ENCODE measurements at regions not wholly inside any gene's neighbourhood (a gene's known extent, or its start where the extent isn't known, plus 50 kb on each side); places are given as distances from the start of the nearest gene placed in this dataset.

DNA sequence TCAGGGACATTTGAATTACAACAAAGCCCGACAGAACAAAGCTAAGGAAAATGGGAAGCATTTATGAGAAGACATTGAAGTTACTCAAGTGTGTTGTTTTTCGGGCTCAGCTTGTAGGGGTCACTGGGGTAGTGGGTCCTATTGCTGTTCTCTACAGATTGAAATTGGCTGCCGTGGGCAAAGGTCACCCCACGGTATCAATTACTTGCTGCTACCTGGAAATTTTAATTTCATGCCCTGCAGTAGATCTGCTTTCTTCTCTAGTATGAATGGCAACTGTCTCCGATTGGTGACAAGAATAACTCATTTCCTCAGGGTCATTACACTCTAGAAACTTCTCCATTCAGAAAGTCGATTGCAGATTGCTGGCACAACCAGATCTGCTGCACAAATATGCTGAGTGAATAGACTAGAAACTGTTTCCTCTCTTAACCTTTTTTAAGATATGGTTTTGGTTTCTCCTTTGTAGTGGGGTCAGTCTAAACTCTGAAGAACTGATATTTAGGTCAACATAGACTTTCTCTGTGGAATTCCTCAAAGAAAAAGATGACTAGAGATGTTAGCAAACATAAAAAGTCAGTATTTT lies 454.1 kb downstream of the ARHGEF28 start:
- H3K4me3 Mint-ChIP-seq: no peak overlapping the region
- H3K36me3 Mint-ChIP-seq (ENCODE audit: low read depth): peaks cover 4% of the 10 kb centered on the region; the same call in 1 of the 2 replicates
- no peaks in the 10 kb centered on the region for H3K9me3 Mint-ChIP-seq
- peaks cover under 1% of the 10 kb centered on the region; the same call in 1 of the 2 replicates for H3K4me1 Mint-ChIP-seq (ENCODE audit: low read depth)
- TF ChIP-seq, protein P1, sequence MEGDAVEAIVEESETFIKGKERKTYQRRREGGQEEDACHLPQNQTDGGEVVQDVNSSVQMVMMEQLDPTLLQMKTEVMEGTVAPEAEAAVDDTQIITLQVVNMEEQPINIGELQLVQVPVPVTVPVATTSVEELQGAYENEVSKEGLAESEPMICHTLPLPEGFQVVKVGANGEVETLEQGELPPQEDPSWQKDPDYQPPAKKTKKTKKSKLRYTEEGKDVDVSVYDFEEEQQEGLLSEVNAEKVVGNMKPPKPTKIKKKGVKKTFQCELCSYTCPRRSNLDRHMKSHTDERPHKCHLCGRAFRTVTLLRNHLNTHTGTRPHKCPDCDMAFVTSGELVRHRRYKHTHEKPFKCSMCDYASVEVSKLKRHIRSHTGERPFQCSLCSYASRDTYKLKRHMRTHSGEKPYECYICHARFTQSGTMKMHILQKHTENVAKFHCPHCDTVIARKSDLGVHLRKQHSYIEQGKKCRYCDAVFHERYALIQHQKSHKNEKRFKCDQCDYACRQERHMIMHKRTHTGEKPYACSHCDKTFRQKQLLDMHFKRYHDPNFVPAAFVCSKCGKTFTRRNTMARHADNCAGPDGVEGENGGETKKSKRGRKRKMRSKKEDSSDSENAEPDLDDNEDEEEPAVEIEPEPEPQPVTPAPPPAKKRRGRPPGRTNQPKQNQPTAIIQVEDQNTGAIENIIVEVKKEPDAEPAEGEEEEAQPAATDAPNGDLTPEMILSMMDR (IDR thresholded peaks at IDR 0.05): no peak
- H3K27me3 Mint-ChIP-seq (ENCODE audit: insufficient read depth): peaks cover 34% of the 10 kb centered on the region
- H3K27ac Mint-ChIP-seq: no peak overlapping the region
- no peak for DNase-seq

DNA sequence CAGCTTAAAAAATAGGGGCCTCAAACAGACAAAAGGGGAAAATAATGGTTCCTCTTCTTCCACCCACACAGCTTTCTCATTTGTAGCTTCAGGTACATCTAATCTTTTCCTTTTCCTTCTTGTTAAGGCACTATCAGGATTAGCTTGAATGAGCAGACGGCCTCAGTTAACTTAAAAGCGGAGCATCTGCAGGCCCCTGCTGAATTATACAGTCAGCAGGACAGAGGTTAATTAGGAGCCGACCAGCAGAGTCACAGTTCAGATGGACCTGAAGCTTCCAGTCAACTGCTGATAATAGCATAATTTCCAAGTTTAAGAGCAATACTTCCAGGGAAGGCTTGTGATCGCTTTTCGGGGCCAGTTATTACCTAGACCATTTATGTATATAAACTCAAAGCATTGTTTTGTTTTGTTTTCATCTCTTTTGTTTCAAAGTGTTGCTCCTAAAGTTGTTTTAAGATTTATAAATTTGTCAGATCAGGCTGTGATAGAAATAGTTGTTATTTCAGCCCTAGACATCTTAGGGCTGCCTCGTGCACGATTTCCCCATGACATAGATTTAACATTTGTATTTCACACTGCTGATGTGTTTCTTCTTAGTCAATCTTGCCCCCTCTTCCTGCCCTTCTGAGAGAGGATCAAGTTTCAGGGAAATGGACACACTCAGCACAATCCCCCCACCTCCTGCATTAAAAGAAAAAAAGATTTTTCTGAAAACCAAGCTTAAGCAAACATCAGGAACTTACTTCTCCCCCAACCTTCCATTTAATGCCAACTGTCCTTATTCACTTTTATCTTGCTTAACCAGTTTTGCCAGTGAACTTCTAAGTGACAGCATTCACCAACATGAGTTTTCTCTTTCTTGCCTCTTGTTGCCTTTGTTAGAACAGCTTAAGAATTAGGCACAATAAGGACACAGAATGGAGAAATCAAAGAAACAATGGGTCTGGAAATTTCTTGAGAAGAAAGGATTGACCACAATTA lies 449.8 kb downstream of the ARHGEF28 start:
- Mint-ChIP-seq H3K27ac (no peak overlapping the region), H3K9me3 (no peaks in the 10 kb centered on the region), H3K27me3 (ENCODE audit: insufficient read depth) (peaks cover 29% of the 10 kb centered on the region), H3K4me1 (ENCODE audit: low read depth) (no peaks in the 10 kb centered on the region), H3K36me3 (ENCODE audit: low read depth) (peaks cover 4% of the 10 kb centered on the region; the same call in 1 of the 2 replicates), H3K4me3 (no peak overlapping the region)
- DNase-seq: no peak
- TF ChIP-seq, protein P1 (IDR thresholded peaks at IDR 0.05): no peak

DNA sequence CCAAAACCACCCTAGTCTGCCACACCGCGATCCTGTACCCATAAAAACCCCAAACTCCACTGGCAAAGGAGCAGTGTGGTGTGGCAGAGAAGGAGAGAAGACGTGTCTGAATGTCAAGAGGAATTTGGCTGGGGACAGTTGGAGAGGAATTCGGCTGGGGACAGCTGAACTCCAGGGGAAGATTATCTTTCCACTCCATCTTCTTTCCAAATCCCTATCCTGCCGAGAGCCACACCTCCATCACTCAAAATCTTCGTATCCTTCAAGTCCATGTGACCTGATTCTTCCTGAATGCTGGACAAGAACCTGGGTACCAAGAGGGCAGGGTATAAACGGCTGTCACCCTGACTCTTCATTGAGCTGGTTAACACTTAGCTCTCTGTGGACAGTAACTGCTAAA lies 448.1 kb downstream of the ARHGEF28 start:
- peaks cover 25% of the 10 kb centered on the region for H3K27me3 Mint-ChIP-seq (ENCODE audit: insufficient read depth)
- H3K9me3 Mint-ChIP-seq: no peaks in the 10 kb centered on the region
- TF ChIP-seq, protein P1 (IDR thresholded peaks at IDR 0.05): no peak
- peaks cover 4% of the 10 kb centered on the region; the same call in 1 of the 2 replicates for H3K36me3 Mint-ChIP-seq (ENCODE audit: low read depth)
- DNase-seq: no peak
- H3K4me1 Mint-ChIP-seq (ENCODE audit: low read depth): no peaks in the 10 kb centered on the region
- H3K27ac Mint-ChIP-seq: no peak overlapping the region
- no peak overlapping the region for H3K4me3 Mint-ChIP-seq

DNA sequence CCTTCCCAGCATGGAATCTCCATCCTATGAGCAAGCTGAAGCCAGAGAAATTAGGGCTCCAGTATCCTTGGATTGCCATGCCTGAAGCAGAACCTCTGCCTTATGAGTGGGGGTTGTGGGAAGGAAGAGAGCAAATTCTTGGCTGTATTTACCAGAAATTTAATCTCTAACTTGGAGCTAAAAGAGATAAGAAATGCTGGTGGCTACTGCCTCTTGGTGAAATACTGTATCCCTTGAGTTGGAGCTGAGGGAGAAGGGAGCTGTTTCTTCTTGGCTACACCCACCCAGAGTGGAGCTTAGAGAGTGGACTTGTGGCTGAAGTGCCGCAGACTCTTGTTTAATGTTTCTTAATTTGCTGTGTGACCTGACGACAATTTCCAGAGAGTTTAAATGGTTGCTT lies 447.3 kb downstream of the ARHGEF28 start:
- Mint-ChIP-seq H3K4me3 (no peak overlapping the region), H3K27me3 (ENCODE audit: insufficient read depth) (peaks cover 21% of the 10 kb centered on the region), H3K27ac (no peak overlapping the region), H3K9me3 (no peaks in the 10 kb centered on the region), H3K4me1 (ENCODE audit: low read depth) (no peaks in the 10 kb centered on the region; the same call in 1 of the 2 replicates), H3K36me3 (ENCODE audit: low read depth) (peaks cover 4% of the 10 kb centered on the region; the same call in 1 of the 2 replicates)
- DNase-seq: no peak
- TF ChIP-seq, protein P1 (IDR thresholded peaks at IDR 0.05): no peak

DNA sequence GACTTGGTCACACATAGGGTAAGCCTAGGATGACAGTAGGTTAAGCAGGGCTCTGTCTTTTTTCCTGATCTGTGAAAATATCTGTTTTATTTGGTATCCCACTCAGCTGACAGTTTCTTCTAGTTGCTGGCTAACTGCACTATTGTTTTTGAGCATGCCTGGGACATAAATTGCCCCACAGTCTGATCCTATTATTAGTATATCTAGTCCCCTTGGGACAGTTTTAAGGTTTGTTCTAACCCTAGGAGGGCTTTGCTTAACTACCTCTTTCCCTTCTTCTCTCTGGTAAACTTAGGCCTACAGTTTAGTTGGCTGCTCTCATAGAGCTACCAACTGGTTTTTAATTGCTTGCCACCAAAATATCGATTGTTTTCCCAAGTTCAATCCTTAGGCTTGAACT lies 446.6 kb downstream of the ARHGEF28 start:
- no peak overlapping the region for H3K4me3 Mint-ChIP-seq
- peaks cover 17% of the 10 kb centered on the region for H3K27me3 Mint-ChIP-seq (ENCODE audit: insufficient read depth)
- no peaks in the 10 kb centered on the region; the same call in 1 of the 2 replicates for H3K36me3 Mint-ChIP-seq (ENCODE audit: low read depth)
- DNase-seq: no peak
- no peak overlapping the region for H3K27ac Mint-ChIP-seq
- peaks cover 6% of the 10 kb centered on the region for H3K4me1 Mint-ChIP-seq (ENCODE audit: low read depth)
- no peaks in the 10 kb centered on the region for H3K9me3 Mint-ChIP-seq
- TF ChIP-seq, protein P1 (IDR thresholded peaks at IDR 0.05): no peak
